ENCODE measurements at regions not wholly inside any gene's neighbourhood (a gene's known extent, or its start where the extent isn't known, plus 50 kb on each side); places are given as distances from the start of the nearest gene placed in this dataset.

DNA sequence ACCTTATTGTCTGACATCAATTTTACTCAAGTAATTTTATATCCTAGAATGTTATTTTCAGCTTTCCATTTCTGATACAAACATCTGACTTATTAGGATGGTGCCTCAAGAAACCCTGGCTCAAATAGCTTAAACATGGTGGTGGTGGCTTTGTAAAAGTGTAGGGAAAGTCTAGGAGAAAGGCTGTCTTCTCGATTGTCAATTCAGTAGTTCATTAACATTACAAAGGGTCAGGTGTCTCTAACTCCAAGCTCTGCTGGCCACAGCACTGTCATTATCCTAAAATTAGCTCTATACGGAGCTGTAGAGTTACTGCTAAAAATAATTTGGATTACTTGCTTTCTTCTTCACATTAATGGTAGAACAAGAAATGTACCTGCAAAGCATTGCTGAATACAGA lies 1360.1 kb upstream of the CDH6 start:
- TF ChIP-seq, protein P1, sequence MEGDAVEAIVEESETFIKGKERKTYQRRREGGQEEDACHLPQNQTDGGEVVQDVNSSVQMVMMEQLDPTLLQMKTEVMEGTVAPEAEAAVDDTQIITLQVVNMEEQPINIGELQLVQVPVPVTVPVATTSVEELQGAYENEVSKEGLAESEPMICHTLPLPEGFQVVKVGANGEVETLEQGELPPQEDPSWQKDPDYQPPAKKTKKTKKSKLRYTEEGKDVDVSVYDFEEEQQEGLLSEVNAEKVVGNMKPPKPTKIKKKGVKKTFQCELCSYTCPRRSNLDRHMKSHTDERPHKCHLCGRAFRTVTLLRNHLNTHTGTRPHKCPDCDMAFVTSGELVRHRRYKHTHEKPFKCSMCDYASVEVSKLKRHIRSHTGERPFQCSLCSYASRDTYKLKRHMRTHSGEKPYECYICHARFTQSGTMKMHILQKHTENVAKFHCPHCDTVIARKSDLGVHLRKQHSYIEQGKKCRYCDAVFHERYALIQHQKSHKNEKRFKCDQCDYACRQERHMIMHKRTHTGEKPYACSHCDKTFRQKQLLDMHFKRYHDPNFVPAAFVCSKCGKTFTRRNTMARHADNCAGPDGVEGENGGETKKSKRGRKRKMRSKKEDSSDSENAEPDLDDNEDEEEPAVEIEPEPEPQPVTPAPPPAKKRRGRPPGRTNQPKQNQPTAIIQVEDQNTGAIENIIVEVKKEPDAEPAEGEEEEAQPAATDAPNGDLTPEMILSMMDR (IDR thresholded peaks at IDR 0.05; ENCODE audit: control insufficient read depth, insufficient read depth, low read depth, low read length, missing control alignments) = no peak

DNA sequence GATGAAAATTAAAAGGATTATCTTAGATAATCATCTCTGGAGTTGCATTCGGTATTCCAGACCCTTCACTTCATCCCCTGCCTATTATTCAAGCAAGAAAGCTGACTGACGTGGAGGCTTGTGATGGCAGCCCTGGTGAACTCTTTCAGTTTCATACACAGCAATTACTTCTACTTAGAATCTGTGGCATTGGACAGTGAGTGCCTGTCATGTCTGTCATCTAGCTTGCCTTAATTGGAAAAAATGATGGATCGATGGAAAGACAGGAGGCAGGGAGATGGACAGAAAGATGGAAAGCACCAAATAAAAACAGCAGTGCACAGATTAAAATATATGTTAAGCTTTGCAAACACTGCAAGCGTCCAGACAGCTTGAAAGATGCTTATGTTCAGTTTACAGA lies 1371.0 kb upstream of the CDH6 start:
- H3K4me3 ChIP-seq (ENCODE audit: control insufficient read depth, low read depth, low read length) = no peak overlapping the region
- TF ChIP-seq, protein P1 (IDR thresholded peaks at IDR 0.05; ENCODE audit: control insufficient read depth, insufficient read depth, low read depth, low read length, missing control alignments) = no peak
- DNase-seq (ENCODE audit: low read depth) = no peak

More for the DNA sequence above, 1360.1 kb upstream of the CDH6 start:
- H3K4me3 ChIP-seq (ENCODE audit: control insufficient read depth, low read depth, low read length) = no peak overlapping the region
- DNase-seq (ENCODE audit: low read depth) = no peak

DNA sequence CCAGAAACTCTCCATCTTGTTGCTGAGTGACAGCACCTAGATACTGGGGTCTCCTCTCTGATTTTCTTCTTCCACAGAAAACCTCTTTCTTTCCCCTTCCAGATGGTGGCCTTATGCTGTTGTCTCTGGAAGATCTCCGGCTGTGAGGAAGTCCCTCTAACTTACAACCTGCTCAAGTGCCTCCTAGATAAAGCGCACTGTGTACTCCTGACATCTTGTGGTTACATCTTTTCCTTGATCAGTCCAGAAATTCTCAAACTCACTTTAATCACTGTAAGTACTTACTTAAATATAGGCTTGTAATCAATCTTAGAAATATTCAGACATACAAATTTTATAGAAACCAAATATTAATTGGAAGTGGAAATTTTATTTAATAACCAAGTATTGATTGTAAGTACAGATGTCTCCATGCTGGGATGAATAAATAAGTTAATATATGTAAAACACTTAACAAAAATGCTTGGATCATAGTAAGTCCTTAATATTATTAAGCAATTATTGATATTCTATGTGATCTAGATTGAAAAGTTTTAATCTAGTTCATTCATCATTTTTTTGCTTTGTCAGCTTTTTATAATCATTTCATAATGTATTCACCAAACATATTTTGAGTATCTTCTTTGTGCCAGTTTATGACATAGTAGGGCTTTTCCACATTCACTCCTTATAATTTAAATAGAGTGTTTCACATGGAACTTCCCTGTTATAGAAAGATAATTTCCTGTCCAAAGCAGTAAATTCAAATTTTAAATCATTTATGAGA lies 1381.4 kb upstream of the CDH6 start:
- DNase-seq (ENCODE audit: low read depth) = no peak
- TF ChIP-seq, protein P1 (IDR thresholded peaks at IDR 0.05; ENCODE audit: control insufficient read depth, insufficient read depth, low read depth, low read length, missing control alignments) = no peak
- no peak overlapping the region for H3K4me3 ChIP-seq (ENCODE audit: control insufficient read depth, low read depth, low read length)

DNA sequence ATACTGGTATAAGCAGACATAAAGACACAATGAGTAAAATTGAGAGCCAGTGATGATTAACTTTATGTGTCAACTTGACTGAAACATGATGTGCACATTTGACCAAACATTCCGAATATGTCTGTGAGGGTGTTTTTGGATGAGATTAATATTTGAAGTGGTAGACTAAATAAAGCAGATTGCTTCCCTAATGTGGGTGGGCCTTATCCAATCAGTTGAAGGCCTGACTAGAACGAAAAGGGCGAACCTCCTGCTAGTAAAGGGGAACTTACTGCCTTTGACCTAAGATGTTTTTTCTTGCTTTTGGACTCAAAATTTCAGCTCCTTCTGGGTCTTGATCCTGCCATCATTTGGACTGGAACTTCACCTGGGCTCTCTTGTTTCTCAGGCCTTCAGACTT lies 1387.7 kb upstream of the CDH6 start:
- no peak for DNase-seq (ENCODE audit: low read depth)
- TF ChIP-seq, protein P1 (IDR thresholded peaks at IDR 0.05; ENCODE audit: control insufficient read depth, insufficient read depth, low read depth, low read length, missing control alignments) = no peak
- H3K4me3 ChIP-seq (ENCODE audit: control insufficient read depth, low read depth, low read length) = no peak overlapping the region

DNA sequence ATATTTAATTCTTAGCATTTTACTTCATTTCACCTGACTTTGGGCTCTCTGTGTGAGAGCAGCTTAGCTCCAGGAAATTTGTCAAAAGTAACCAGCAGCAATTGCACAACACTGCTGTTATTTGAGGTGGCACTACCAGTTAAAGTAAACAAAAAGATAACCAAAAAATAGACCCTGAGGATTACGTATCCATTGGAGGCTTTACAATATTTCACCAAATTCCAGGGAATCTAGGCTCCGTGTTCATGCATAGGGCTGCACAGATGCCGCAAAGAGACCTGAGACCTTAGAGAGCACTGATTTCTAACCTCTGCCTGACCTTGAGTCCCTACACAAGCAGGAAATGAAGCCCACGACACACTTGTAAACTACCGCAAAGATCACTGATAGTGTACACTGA lies 1392.7 kb upstream of the CDH6 start:
- no peak overlapping the region for H3K4me3 ChIP-seq (ENCODE audit: control insufficient read depth, low read depth, low read length)
- TF ChIP-seq, protein P1 (IDR thresholded peaks at IDR 0.05; ENCODE audit: control insufficient read depth, insufficient read depth, low read depth, low read length, missing control alignments) = no peak
- DNase-seq (ENCODE audit: low read depth) = no peak

DNA sequence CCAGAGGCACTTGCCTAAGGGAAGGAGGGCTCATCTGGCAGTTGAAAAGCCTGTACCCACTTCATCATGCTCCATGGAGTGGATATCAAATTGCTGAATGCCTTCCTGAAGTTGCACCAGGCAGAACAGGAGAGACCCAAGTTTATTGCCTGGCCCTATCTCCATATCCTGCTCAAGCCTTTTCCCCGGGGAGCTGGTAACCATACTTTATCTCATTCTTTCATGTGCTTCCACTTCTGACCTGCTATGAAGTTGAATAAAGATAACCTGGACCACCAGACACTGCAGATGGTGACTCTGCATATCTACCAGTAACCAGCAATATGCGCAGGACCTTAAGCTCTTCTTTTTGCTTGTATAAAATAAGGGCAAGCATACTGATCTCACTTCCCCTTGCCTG lies 1397.5 kb upstream of the CDH6 start:
- H3K4me3 ChIP-seq (ENCODE audit: control insufficient read depth, low read depth, low read length) = no peak overlapping the region
- TF ChIP-seq, protein P1 (IDR thresholded peaks at IDR 0.05; ENCODE audit: control insufficient read depth, insufficient read depth, low read depth, low read length, missing control alignments) = no peak
- DNase-seq (ENCODE audit: low read depth) = no peak

Measured in AG09309 (cell line).